Muscle of leg (tissue), 3 donors: ENCODE measurements at regions not wholly inside any gene's neighbourhood (a gene's known extent, or its start where the extent isn't known, plus 50 kb on each side); places are given as distances from the start of the nearest gene placed in this dataset.

Experiments used
- DNase-seq: peaks from one replicate; pipeline ENCODE4 v3.0.0; 2013
- H3K27ac ChIP-seq: one replicate; pipeline ENCODE4 v1.5.1; 2013; ENCODE audit warnings: mild to moderate bottlenecking, low read length, control low read depth
- H3K27me3 ChIP-seq: one replicate; pipeline ENCODE4 v1.6.1; 2013; ENCODE audit warnings: low read length; ENCODE audit not compliant: control insufficient read depth, insufficient read depth
- H3K36me3 ChIP-seq: one replicate; pipeline ENCODE4 v1.6.1; 2013; ENCODE audit warnings: low read length; ENCODE audit not compliant: control insufficient read depth, insufficient read depth
- H3K4me1 ChIP-seq: one replicate; pipeline ENCODE4 v1.6.1; 2013; ENCODE audit warnings: low read length; ENCODE audit not compliant: control insufficient read depth, insufficient read depth
- H3K4me3 ChIP-seq: one replicate; pipeline ENCODE4 v1.5.1; 2013; ENCODE audit warnings: low read length, control low read depth
- H3K9me3 ChIP-seq: replicated peaks from 2 replicates; pipeline ENCODE4 v1.6.1; 2013; ENCODE audit warnings: low read depth, low read length; ENCODE audit not compliant: control insufficient read depth
- WGBS: methylation state at CpG from one replicate; pipeline ENCODE4 v1.1.5; 2013; ENCODE audit warnings: missing lambda C conversion rate; ENCODE audit not compliant: insufficient coverage; 5-methylcytosine and 5-hydroxymethylcytosine counted together

- no peak for DNase-seq
- no CpG with 5 or more reads among the region's 1 CpG for WGBS
- no peaks in the 10 kb centered on the region for H3K9me3 ChIP-seq
- H3K27me3 ChIP-seq = no peaks in the 10 kb centered on the region
- no peak overlapping the region for H3K4me3 ChIP-seq
- H3K36me3 ChIP-seq = no peaks in the 10 kb centered on the region
- no peaks in the 10 kb centered on the region for H3K4me1 ChIP-seq
- H3K27ac ChIP-seq = no peak overlapping the region
Measured at GRCh38 chr16:79679334-79679733, 78.8 kb upstream of the MAF start.

- H3K27ac ChIP-seq = no peak overlapping the region
- H3K4me3 ChIP-seq = no peak overlapping the region
- no peaks in the 10 kb centered on the region for H3K36me3 ChIP-seq
- H3K27me3 ChIP-seq = no peaks in the 10 kb centered on the region
- WGBS = 40% methylated on average over 1 of the region's 6 CpGs
- DNase-seq = no peak
- H3K9me3 ChIP-seq = no peaks in the 10 kb centered on the region
- no peaks in the 10 kb centered on the region for H3K4me1 ChIP-seq
Measured at GRCh38 chr16:79677799-79678530, 77.4 kb upstream of the MAF start.

- no CpG with 5 or more reads among the region's 3 CpGs for WGBS
- Histone ChIP-seq H3K27ac (no peak overlapping the region), H3K27me3 (no peaks in the 10 kb centered on the region), H3K4me3 (no peak overlapping the region), H3K36me3 (no peaks in the 10 kb centered on the region), H3K4me1 (no peaks in the 10 kb centered on the region), H3K9me3 (no peaks in the 10 kb centered on the region)
- DNase-seq = no peak
Measured at GRCh38 chr16:79673635-79674034, 73.1 kb upstream of the MAF start.

GRCh38 chr16:79672524-79672923, 72.0 kb upstream of the MAF start:
- no peaks in the 10 kb centered on the region for H3K27me3 ChIP-seq
- H3K4me1 ChIP-seq = no peaks in the 10 kb centered on the region
- WGBS = 89% methylated on average over 1 of the region's 2 CpGs
- DNase-seq = no peak
- no peak overlapping the region for H3K27ac ChIP-seq
- no peak overlapping the region for H3K4me3 ChIP-seq
- no peaks in the 10 kb centered on the region for H3K9me3 ChIP-seq
- no peaks in the 10 kb centered on the region for H3K36me3 ChIP-seq

- Histone ChIP-seq H3K9me3 (no peaks in the 10 kb centered on the region), H3K27me3 (no peaks in the 10 kb centered on the region), H3K36me3 (no peaks in the 10 kb centered on the region), H3K27ac (no peak overlapping the region), H3K4me3 (no peak overlapping the region), H3K4me1 (no peaks in the 10 kb centered on the region)
- 100% methylated on average over 1 of the region's 4 CpGs for WGBS
- no peak for DNase-seq
Measured at GRCh38 chr16:79668502-79668901, 68.0 kb upstream of the MAF start.

GRCh38 chr16:79665970-79666369, 65.4 kb upstream of the MAF start:
- Histone ChIP-seq H3K4me3 (no peak overlapping the region), H3K9me3 (no peaks in the 10 kb centered on the region), H3K36me3 (no peaks in the 10 kb centered on the region), H3K4me1 (no peaks in the 10 kb centered on the region), H3K27ac (no peak overlapping the region), H3K27me3 (no peaks in the 10 kb centered on the region)
- no peak for DNase-seq
- WGBS = 100% methylated on average over 2 of the region's 3 CpGs

- no peak overlapping the region for H3K27ac ChIP-seq
- H3K27me3 ChIP-seq = no peaks in the 10 kb centered on the region
- H3K9me3 ChIP-seq = no peaks in the 10 kb centered on the region
- H3K36me3 ChIP-seq = no peaks in the 10 kb centered on the region
- H3K4me1 ChIP-seq = no peaks in the 10 kb centered on the region
- no peak overlapping the region for H3K4me3 ChIP-seq
- no peak for DNase-seq
- 80% methylated on average over 1 of the region's 1 CpG for WGBS
Measured at GRCh38 chr16:79664407-79664806, 63.9 kb upstream of the MAF start.

- 87% methylated on average over 5 of the region's 5 CpGs for WGBS
- DNase-seq = no peak
- Histone ChIP-seq H3K27me3 (no peaks in the 10 kb centered on the region), H3K4me3 (no peak overlapping the region), H3K4me1 (no peaks in the 10 kb centered on the region), H3K27ac (no peak overlapping the region), H3K9me3 (no peaks in the 10 kb centered on the region), H3K36me3 (no peaks in the 10 kb centered on the region)
Measured at GRCh38 chr16:79662669-79663313, 62.3 kb upstream of the MAF start.

GRCh38 chr16:79662122-79662521, 61.6 kb upstream of the MAF start:
- Histone ChIP-seq H3K36me3 (no peaks in the 10 kb centered on the region), H3K9me3 (no peaks in the 10 kb centered on the region), H3K4me1 (peaks cover under 1% of the 10 kb centered on the region), H3K27me3 (no peaks in the 10 kb centered on the region), H3K4me3 (no peak overlapping the region), H3K27ac (no peak overlapping the region)
- DNase-seq = no peak
- WGBS = 71% methylated on average over 1 of the region's 1 CpG

GRCh38 chr16:79661578-79661977, 61.0 kb upstream of the MAF start:
- 59% methylated on average over 3 of the region's 5 CpGs for WGBS
- Histone ChIP-seq H3K27me3 (no peaks in the 10 kb centered on the region), H3K9me3 (no peaks in the 10 kb centered on the region), H3K36me3 (no peaks in the 10 kb centered on the region), H3K4me3 (no peak overlapping the region), H3K4me1 (peaks cover 5% of the 10 kb centered on the region), H3K27ac (no peak overlapping the region)
- no peak for DNase-seq
